ENCODE measurements at regions not wholly inside any gene's neighbourhood (a gene's known extent, or its start where the extent isn't known, plus 50 kb on each side); places are given as distances from the start of the nearest gene placed in this dataset.

DNA sequence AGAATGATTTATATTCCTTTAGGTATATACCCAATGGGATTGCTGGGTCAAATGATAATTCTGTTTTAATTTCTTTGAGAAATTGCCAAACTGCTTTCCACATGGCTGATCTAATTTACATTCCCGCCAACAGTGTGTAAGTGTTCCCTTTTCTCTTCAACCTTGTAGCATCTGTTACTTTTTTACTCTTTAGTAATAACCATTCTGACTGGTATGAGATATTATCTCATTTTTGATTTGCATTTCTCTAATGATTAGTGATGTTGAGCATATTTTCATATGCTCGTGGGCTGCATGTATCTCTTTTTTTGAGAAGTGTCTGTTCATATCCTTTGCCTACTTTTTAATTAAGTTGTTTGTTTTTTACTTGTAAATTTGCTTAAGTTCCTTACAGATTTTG is 1264.2 kb downstream of the OTOL1 start:
- no peak for DNase-seq (ENCODE audit: extremely low read depth, insufficient read length)
- H3K27me3 ChIP-seq (replicated peaks; ENCODE audit: control insufficient read depth, insufficient read depth, low read length), result no peaks in the 10 kb centered on the region
- TF ChIP-seq, protein P1, sequence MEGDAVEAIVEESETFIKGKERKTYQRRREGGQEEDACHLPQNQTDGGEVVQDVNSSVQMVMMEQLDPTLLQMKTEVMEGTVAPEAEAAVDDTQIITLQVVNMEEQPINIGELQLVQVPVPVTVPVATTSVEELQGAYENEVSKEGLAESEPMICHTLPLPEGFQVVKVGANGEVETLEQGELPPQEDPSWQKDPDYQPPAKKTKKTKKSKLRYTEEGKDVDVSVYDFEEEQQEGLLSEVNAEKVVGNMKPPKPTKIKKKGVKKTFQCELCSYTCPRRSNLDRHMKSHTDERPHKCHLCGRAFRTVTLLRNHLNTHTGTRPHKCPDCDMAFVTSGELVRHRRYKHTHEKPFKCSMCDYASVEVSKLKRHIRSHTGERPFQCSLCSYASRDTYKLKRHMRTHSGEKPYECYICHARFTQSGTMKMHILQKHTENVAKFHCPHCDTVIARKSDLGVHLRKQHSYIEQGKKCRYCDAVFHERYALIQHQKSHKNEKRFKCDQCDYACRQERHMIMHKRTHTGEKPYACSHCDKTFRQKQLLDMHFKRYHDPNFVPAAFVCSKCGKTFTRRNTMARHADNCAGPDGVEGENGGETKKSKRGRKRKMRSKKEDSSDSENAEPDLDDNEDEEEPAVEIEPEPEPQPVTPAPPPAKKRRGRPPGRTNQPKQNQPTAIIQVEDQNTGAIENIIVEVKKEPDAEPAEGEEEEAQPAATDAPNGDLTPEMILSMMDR (IDR thresholded peaks at IDR 0.05; ENCODE audit: insufficient read depth, low read length, poor library complexity, severe bottlenecking), result no peak
- no peaks in the 10 kb centered on the region for H3K36me3 ChIP-seq (ENCODE audit: control insufficient read depth, insufficient read depth, low read length)
- H3K4me3 ChIP-seq (replicated peaks; ENCODE audit: low read depth, low read length), result no peak overlapping the region

DNA sequence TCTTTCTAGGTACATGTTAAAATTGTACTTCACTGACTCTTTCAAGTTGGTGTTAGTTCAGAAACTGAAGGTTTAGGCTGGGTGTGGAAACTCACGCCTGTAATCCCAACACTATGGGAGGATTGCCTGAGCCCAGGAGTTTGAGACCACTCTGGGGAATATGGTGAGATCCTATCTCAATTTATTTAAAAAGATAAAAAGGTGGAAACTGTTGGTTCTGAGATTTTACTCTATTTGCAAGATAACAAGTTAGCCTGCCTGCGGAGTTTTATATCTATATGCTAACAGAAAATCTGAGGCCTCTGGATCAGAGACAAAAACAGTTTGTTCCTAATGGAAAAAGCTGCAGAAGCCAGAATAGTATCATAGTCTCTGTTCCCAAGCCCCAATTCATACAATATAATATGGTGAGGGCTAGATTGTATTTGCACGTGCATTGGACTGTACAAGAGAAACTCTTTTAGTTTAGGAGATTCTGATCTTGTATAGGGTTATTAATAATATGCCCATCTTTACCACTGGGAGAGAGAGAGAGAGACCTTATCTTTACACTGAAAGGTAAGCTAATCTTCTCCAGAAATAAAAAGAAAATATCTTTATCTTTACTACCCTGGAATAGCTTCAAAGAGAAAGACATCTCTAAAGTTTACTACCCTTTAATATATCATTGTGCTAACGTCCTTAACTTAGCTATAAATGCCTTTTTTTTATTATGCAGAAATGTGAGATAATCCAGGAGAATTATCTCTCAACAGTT is 1267.6 kb downstream of the OTOL1 start:
- no peak for DNase-seq (ENCODE audit: extremely low read depth, insufficient read length)
- Histone ChIP-seq H3K27me3 (replicated peaks; ENCODE audit: control insufficient read depth, insufficient read depth, low read length) (no peaks in the 10 kb centered on the region), H3K4me3 (replicated peaks; ENCODE audit: low read depth, low read length) (no peak overlapping the region), H3K36me3 (ENCODE audit: control insufficient read depth, insufficient read depth, low read length) (no peaks in the 10 kb centered on the region)
- TF ChIP-seq, protein P1 (IDR thresholded peaks at IDR 0.05; ENCODE audit: insufficient read depth, low read length, poor library complexity, severe bottlenecking), result no peak

DNA sequence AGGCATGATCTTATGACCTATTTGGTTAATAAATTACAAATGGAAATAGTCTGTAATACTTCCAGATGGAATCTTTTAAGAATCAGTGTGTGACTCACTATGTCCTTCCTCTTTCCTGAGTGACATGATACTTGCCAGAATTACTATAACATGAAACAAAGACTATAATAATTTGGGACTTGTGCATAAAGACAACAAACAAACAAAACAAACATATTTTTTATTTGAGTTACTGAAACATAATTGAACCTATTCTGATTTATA is 1268.1 kb downstream of the OTOL1 start:
- no peak overlapping the region for H3K4me3 ChIP-seq (replicated peaks; ENCODE audit: low read depth, low read length)
- no peak for DNase-seq (ENCODE audit: extremely low read depth, insufficient read length)
- no peaks in the 10 kb centered on the region for H3K36me3 ChIP-seq (ENCODE audit: control insufficient read depth, insufficient read depth, low read length)
- no peaks in the 10 kb centered on the region for H3K27me3 ChIP-seq (replicated peaks; ENCODE audit: control insufficient read depth, insufficient read depth, low read length)
- TF ChIP-seq, protein P1 (IDR thresholded peaks at IDR 0.05; ENCODE audit: insufficient read depth, low read length, poor library complexity, severe bottlenecking), result no peak

DNA sequence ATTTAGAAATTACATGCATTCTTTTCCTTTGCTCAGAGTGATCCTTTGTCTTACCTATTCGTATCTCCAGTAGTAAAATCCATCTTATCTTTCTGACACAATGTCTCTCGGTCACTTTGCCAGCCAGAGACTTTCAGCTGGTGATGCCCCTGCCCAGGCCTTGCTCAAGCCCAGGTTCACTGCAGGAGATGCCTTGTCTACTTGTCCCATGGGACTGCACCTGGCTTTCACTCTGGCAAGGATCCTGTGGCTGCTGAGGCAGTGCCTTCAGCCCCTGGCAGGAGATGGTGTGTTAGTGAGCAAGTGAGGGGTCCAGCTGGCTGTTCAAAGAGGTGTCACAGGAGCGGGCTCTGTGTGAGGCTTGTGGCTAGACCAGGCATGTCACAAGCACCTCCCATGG is 1268.9 kb downstream of the OTOL1 start:
- H3K36me3 ChIP-seq (ENCODE audit: control insufficient read depth, insufficient read depth, low read length), result no peaks in the 10 kb centered on the region
- H3K27me3 ChIP-seq (replicated peaks; ENCODE audit: control insufficient read depth, insufficient read depth, low read length), result no peaks in the 10 kb centered on the region
- DNase-seq (ENCODE audit: extremely low read depth, insufficient read length), result no peak
- no peak overlapping the region for H3K4me3 ChIP-seq (replicated peaks; ENCODE audit: low read depth, low read length)
- TF ChIP-seq, protein P1 (IDR thresholded peaks at IDR 0.05; ENCODE audit: insufficient read depth, low read length, poor library complexity, severe bottlenecking), result no peak

DNA sequence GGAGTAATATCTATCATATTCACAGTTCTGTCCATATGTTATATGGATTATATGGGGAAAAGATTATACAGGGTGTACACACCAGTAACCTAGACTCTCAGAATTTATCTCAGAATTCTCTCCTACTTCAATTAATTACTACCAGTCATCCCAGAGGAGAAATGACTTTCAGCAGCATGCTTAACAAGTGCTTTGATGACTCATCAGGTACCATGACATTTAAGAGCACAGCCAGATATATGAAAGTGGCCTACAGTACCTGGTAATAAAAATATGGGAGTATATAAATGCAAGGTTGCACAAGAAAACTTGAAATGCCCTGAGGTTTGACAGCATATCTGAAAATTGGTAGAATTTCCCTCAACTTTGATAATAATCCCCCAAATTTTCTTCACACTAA is 1273.0 kb downstream of the OTOL1 start:
- Histone ChIP-seq H3K4me3 (replicated peaks; ENCODE audit: low read depth, low read length) (no peak overlapping the region), H3K27me3 (replicated peaks; ENCODE audit: control insufficient read depth, insufficient read depth, low read length) (no peaks in the 10 kb centered on the region), H3K36me3 (ENCODE audit: control insufficient read depth, insufficient read depth, low read length) (no peaks in the 10 kb centered on the region)
- DNase-seq (ENCODE audit: extremely low read depth, insufficient read length), result no peak
- TF ChIP-seq, protein P1 (IDR thresholded peaks at IDR 0.05; ENCODE audit: insufficient read depth, low read length, poor library complexity, severe bottlenecking), result no peak

DNA sequence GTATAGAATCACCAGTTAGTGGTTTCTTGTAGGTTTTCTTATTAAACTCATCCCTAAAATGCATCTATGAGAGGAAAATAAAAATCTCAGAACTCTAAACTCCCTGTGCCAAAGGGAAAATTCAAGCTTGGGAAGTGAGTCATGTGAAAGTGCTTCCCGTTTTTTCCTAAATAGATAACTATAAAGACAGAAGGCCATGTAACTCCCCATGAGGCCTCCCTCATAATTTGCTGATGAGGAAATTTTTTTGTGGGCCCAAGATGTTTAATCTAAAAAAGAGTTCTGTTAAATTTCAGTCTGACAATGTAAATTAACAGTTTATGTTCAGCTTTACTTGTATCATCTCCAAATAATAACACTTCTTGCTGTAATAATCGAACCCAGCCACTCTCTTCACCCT is 1273.9 kb downstream of the OTOL1 start:
- Histone ChIP-seq H3K27me3 (replicated peaks; ENCODE audit: control insufficient read depth, insufficient read depth, low read length) (no peaks in the 10 kb centered on the region), H3K4me3 (replicated peaks; ENCODE audit: low read depth, low read length) (no peak overlapping the region), H3K36me3 (ENCODE audit: control insufficient read depth, insufficient read depth, low read length) (no peaks in the 10 kb centered on the region)
- DNase-seq (ENCODE audit: extremely low read depth, insufficient read length), result no peak
- TF ChIP-seq, protein P1 (IDR thresholded peaks at IDR 0.05; ENCODE audit: insufficient read depth, low read length, poor library complexity, severe bottlenecking), result no peak
